ENCODE measurements at regions not wholly inside any gene's neighbourhood (a gene's known extent, or its start where the extent isn't known, plus 50 kb on each side); places are given as distances from the start of the nearest gene placed in this dataset.

GRCh38 chr1:207963427-207964194 lies 52.7 kb upstream of the CD34 start:
- Histone ChIP-seq H3K79me2 (ENCODE audit: insufficient read depth, low read length) (no peaks in the 10 kb centered on the region), H3K27ac (ENCODE audit: extremely low read length, insufficient read depth, low read length) (no peak overlapping the region), H3K9me3 (ENCODE audit: low read length) (no peaks in the 10 kb centered on the region), H2AFZ (ENCODE audit: low read length) (no peak overlapping the region), H4K20me1 (ENCODE audit: insufficient read depth, low read length) (no peaks in the 10 kb centered on the region), H3K27me3 (ENCODE audit: control insufficient read depth in 1 of 2, insufficient read depth in 2 of 2, low read length in 2 of 2) (peaks cover 1 to 27% of the 10 kb centered on the region in 2 experiments; a peak in 2 of 5 replicates), H3K4me1 (ENCODE audit: insufficient read depth, low read length) (peaks cover 13% of the 10 kb centered on the region), H3K9ac (ENCODE audit: insufficient read depth, low read depth, low read length) (peak overlapping the region; percentile 28; the same call in 1 of the 2 replicates), H3K36me3 (replicated peaks in 1 of 2; ENCODE audit: control insufficient read depth in 1 of 2, insufficient read depth in 2 of 2, low read length in 2 of 2) (no peaks in the 10 kb centered on the region), H3K4me3 (replicated peaks in 1 of 3; ENCODE audit: insufficient read depth in 1 of 3, low read depth in 2 of 3, low read length in 3 of 3) (peak overlapping the region; percentile 6 to 64 (median 43); a peak in 4 of 6 replicates), H3K4me2 (ENCODE audit: low read depth, low read length) (peak overlapping the region; percentile 78)
- DNase-seq (ENCODE audit: low spot score) (peak; percentile 74), ATAC-seq (peak; percentile 94), FAIRE-seq (peak; percentile 40)
- ChIA-PET CTCF (ENCODE audit: low intra/inter-chr PET ratio, low total read pairs) (interaction anchor here (1.4 to 1.7 kb wide), 4 partner anchors 67 to 152 kb away, joined by 5 to 26 read pairs (median 8); no protein-coding TSS in a partner anchor), POLR2A (interaction anchor here (0.6 to 1.5 kb wide), 3 partner anchors 11 to 137 kb away, joined by 3 read pairs; no protein-coding TSS in a partner anchor)
- in situ Hi-C loops (cut with HindIII; ENCODE audit: extremely low pct_ligation_motif_present, low pct_unique_long_range_greater_than_20kb) (loop anchor here (5.0 kb wide), 1 partner anchor 66 kb away; no protein-coding TSS in a partner anchor), intact Hi-C loops (cut with micrococcal nuclease; ENCODE audit: unreplicated experiment) (loop anchor here (1.0 to 5.0 kb wide), 4 partner anchors 67 to 151 kb away; no protein-coding TSS in a partner anchor)
- WGBS (ENCODE audit: low lambda C conversion rate): 6% methylated on average over 10 of the region's 59 CpGs
- BruUV-seq (replicated peaks): no TSS peak
- peak; percentile 50; the same call in 1 of the 2 replicates for TF ChIP-seq FOXO1 (CRISPR knock-in tag; IDR thresholded peaks at IDR 0.05)
- no peak for TF ChIP-seq ATF5 (CRISPR knock-in tag; IDR thresholded peaks at IDR 0.05; ENCODE audit: low read depth)
- peak; percentile 93 for TF ChIP-seq RXRA (CRISPR knock-in tag; IDR thresholded peaks at IDR 0.05)
- peak; percentile 77; the same call in 1 of the 2 replicates for TF ChIP-seq ZNF224 (CRISPR knock-in tag; IDR thresholded peaks at IDR 0.05)
- no peak for TF ChIP-seq JUNB (CRISPR knock-in tag; IDR thresholded peaks at IDR 0.05; ENCODE audit: borderline replicate concordance)
- TF ChIP-seq RARA (CRISPR knock-in tag; IDR thresholded peaks at IDR 0.05): peak; percentile 89
- TF ChIP-seq KDM5B (CRISPR knock-in tag; IDR thresholded peaks at IDR 0.05; ENCODE audit: borderline replicate concordance): peak; percentile 83
- no peak for TF ChIP-seq LCORL (IDR thresholded peaks at IDR 0.05)
- peak; percentile 22; the same call in 1 of the 2 replicates for TF ChIP-seq LCORL (CRISPR knock-in tag; IDR thresholded peaks at IDR 0.05)
- TF ChIP-seq IKZF4 (CRISPR knock-in tag; IDR thresholded peaks at IDR 0.05; ENCODE audit: borderline replicate concordance, low read depth, not compliant biosample characterization): no peak
- peak; percentile 94 for TF ChIP-seq ZMYM4 (CRISPR knock-in tag; IDR thresholded peaks at IDR 0.05)
- TF ChIP-seq ZBTB42 (CRISPR knock-in tag; IDR thresholded peaks at IDR 0.05): no peak
- TF ChIP-seq DMTF1 (CRISPR knock-in tag; IDR thresholded peaks at IDR 0.05): no peak
- peak; percentile 32 for TF ChIP-seq ZNF18 (CRISPR knock-in tag; IDR thresholded peaks at IDR 0.05; ENCODE audit: insufficient replicate concordance)
- peak; percentile 38; the same call in 1 of the 2 replicates for TF ChIP-seq MTA1 (CRISPR knock-in tag; IDR thresholded peaks at IDR 0.05; ENCODE audit: borderline replicate concordance)
